Ectodermal cell (in vitro differentiated cells): ENCODE measurements at regions not wholly inside any gene's neighbourhood (a gene's known extent, or its start where the extent isn't known, plus 50 kb on each side); places are given as distances from the start of the nearest gene placed in this dataset.

Experiments
- H3K27ac ChIP-seq: 2 replicates; pipeline ENCODE4 v1.7.0; 2013; ENCODE audit warnings: mild to moderate bottlenecking, low read depth, low read length; ENCODE audit not compliant: insufficient read depth, poor library complexity, severe bottlenecking
- H3K27me3 ChIP-seq: 2 replicates; pipeline ENCODE4 v1.7.0; 2013; ENCODE audit warnings: mild to moderate bottlenecking, low read length; ENCODE audit not compliant: insufficient read depth, control insufficient read depth, poor library complexity, severe bottlenecking
- H3K36me3 ChIP-seq: one replicate; pipeline ENCODE4 v1.7.0; 2013; ENCODE audit warnings: low read length; ENCODE audit not compliant: control insufficient read depth, insufficient read depth
- H3K4me1 ChIP-seq: one replicate; pipeline ENCODE4 v1.7.0; 2013; ENCODE audit warnings: low read length; ENCODE audit not compliant: control insufficient read depth, insufficient read depth
- H3K4me3 ChIP-seq: 2 replicates; pipeline ENCODE4 v1.7.0; 2013; ENCODE audit warnings: low read depth, low read length, control low read depth; ENCODE audit not compliant: insufficient read depth
- H3K9me3 ChIP-seq: 2 replicates; pipeline ENCODE4 v1.7.0; 2013; ENCODE audit warnings: mild to moderate bottlenecking, low read length, moderate library complexity; ENCODE audit not compliant: control insufficient read depth
- WGBS, 2 experiments: methylation state at CpG; one replicate each; pipeline ENCODE4 v1.1.7; 2013; ENCODE audit warnings: missing lambda C conversion rate in 2 of 2; 5-methylcytosine and 5-hydroxymethylcytosine counted together

DNA sequence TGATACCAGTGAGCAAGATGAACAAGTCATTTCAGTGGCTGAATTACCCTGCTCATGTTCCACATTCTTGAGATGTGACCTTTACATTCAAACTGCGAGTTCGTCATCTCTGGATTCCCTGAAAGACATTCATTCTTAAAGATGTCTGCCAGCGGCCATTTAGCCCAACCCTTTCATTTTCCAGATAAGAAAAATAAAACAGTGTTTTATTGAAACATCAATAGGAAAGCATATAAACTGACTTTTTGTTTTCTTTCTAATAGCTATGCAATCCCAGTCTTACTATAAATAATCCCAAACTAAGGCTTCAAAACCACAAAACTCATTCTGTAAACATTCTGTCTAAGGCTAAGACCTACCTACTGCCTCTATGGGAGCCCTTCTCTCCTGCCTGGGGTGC is 134.0 kb downstream of the SAMD5 start:
- Histone ChIP-seq H3K27me3 (no peaks in the 10 kb centered on the region), H3K36me3 (no peaks in the 10 kb centered on the region), H3K4me3 (no peak overlapping the region), H3K9me3 (no peaks in the 10 kb centered on the region), H3K27ac (no peak overlapping the region), H3K4me1 (no peaks in the 10 kb centered on the region)
- 88 to 98% methylated on average over 2 to 3 of the region's 3 CpGs for WGBS, 2 experiments

- no peak overlapping the region for H3K4me3 ChIP-seq
- H3K4me1 ChIP-seq: no peaks in the 10 kb centered on the region
- H3K27ac ChIP-seq: no peak overlapping the region
- no peaks in the 10 kb centered on the region for H3K27me3 ChIP-seq
- 93 to 96% methylated on average over 4 of the region's 4 CpGs for WGBS, 2 experiments
- no peaks in the 10 kb centered on the region for H3K36me3 ChIP-seq
- H3K9me3 ChIP-seq: no peaks in the 10 kb centered on the region
These were observed 135.1 kb downstream of the SAMD5 start for GRCh38 chr6:147643341-147644200.

GRCh38 chr6:147648916-147649315 is 140.4 kb downstream of the SAMD5 start:
- 95 to 100% methylated on average over 2 of the region's 2 CpGs for WGBS, 2 experiments
- Histone ChIP-seq H3K4me3 (no peak overlapping the region), H3K36me3 (no peaks in the 10 kb centered on the region), H3K27ac (no peak overlapping the region), H3K27me3 (no peaks in the 10 kb centered on the region), H3K9me3 (no peaks in the 10 kb centered on the region), H3K4me1 (peaks cover 4% of the 10 kb centered on the region)

- H3K4me1 ChIP-seq: peaks cover 5% of the 10 kb centered on the region
- no peak overlapping the region for H3K27ac ChIP-seq
- H3K4me3 ChIP-seq: no peak overlapping the region
- WGBS, 2 experiments: 75 to 76% methylated on average over 5 to 6 of the region's 6 CpGs
- no peaks in the 10 kb centered on the region for H3K9me3 ChIP-seq
- H3K36me3 ChIP-seq: no peaks in the 10 kb centered on the region
- H3K27me3 ChIP-seq: no peaks in the 10 kb centered on the region
These were observed 143.0 kb downstream of the SAMD5 start for GRCh38 chr6:147651249-147652063.

- Histone ChIP-seq H3K9me3 (no peaks in the 10 kb centered on the region), H3K36me3 (no peaks in the 10 kb centered on the region), H3K27me3 (no peaks in the 10 kb centered on the region), H3K4me1 (peaks cover 5% of the 10 kb centered on the region), H3K4me3 (no peak overlapping the region), H3K27ac (no peak overlapping the region)
- WGBS, 2 experiments: 77 to 87% methylated on average over 2 of the region's 2 CpGs
These were observed 145.1 kb downstream of the SAMD5 start for GRCh38 chr6:147653631-147654030.

GRCh38 chr6:147654103-147654845 is 145.8 kb downstream of the SAMD5 start:
- Histone ChIP-seq H3K27me3 (no peaks in the 10 kb centered on the region), H3K4me3 (no peak overlapping the region), H3K27ac (no peak overlapping the region), H3K4me1 (peaks cover 5% of the 10 kb centered on the region), H3K9me3 (no peaks in the 10 kb centered on the region), H3K36me3 (no peaks in the 10 kb centered on the region)
- WGBS, 2 experiments: 72 to 87% methylated on average over 2 to 5 of the region's 5 CpGs

DNA sequence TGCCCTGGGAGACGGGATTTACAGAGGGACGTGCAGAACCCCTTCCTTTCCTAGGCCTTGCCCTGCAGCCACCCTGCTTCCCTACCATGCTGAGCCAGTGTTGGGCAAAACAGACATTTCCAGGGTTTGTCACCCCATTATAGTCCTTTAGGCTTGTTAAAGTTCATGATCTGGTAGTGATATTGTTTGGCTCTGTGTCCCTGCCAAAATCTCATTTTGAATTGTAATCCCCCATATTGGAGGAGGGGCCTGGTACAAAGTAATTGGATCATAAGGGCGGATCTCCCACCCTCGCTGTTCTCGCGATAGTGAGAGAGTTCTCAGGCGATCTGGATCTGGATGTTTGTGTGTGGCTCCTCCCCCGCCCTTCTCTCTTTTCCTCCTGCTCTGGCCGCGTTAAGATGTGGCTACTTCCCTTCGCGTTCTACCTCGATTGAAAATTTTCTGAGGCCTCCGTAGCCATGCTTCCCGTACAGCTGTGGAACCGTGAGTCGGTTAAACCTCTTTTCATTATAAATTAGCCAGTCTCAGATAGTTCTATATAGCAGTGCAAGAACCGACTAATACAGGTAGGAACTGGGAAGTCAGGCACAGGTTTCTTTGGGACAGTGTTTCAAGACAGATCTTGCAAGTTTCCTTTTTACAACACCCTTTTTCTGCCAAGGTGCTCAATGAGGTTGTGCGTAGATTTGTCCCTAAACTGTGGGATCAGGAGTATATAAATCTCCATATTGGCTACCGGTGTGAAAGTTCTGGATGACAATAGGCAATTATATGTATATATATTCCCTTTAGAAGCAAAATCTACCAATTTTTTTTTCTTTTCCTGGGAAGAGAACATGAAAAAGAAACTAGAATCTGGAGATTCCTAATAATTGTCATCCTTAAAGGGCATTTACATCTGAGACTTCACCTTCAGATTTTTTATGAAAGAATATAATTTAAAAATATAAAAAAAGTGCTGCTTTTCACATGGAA is 152.1 kb downstream of the SAMD5 start:
- Histone ChIP-seq H3K4me1 (peaks cover 3% of the 10 kb centered on the region), H3K27ac (no peak overlapping the region), H3K27me3 (no peaks in the 10 kb centered on the region), H3K9me3 (no peaks in the 10 kb centered on the region), H3K36me3 (no peaks in the 10 kb centered on the region), H3K4me3 (no peak overlapping the region)
- WGBS, 2 experiments: 92 to 93% methylated on average over 18 to 19 of the region's 20 CpGs

DNA sequence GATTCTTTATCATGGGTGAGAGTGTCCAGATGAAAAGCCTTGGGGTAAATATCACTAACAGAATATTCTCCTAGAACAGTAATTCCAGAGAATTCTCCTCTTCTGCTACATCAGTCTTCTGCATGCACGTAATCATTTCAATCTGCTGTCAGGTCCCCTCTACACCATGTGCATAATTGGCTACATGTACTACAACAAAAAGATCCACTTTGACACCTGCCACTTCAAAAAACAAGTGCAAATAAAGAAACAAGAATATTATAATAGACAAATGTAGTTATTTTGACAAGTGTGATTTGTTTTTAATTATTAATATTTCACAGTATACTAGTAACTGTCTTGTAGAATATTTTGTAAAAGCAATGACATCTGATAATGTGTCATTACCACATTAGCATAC is 154.2 kb downstream of the SAMD5 start:
- WGBS, 2 experiments: 93 to 97% methylated on average over 1 of the region's 1 CpG
- H3K9me3 ChIP-seq: no peaks in the 10 kb centered on the region
- H3K4me1 ChIP-seq: peaks cover 8% of the 10 kb centered on the region
- no peaks in the 10 kb centered on the region for H3K36me3 ChIP-seq
- no peak overlapping the region for H3K4me3 ChIP-seq
- H3K27ac ChIP-seq: no peak overlapping the region
- no peaks in the 10 kb centered on the region for H3K27me3 ChIP-seq

GRCh38 chr6:147664092-147664491 is 155.6 kb downstream of the SAMD5 start:
- no peaks in the 10 kb centered on the region for H3K36me3 ChIP-seq
- no peaks in the 10 kb centered on the region for H3K9me3 ChIP-seq
- WGBS, 2 experiments: 81 to 88% methylated on average over 2 of the region's 2 CpGs
- no peak overlapping the region for H3K27ac ChIP-seq
- H3K4me1 ChIP-seq: peaks cover 8% of the 10 kb centered on the region
- no peak overlapping the region for H3K4me3 ChIP-seq
- H3K27me3 ChIP-seq: no peaks in the 10 kb centered on the region
